NCI-H2081 treated with DMSO at 0.1 percent for 48 hours (cell line): ENCODE measurements at regions not wholly inside any gene's neighbourhood (a gene's known extent, or its start where the extent isn't known, plus 50 kb on each side); places are given as distances from the start of the nearest gene placed in this dataset.
A peak's percentile ranks its signal among the peaks of the same experiment; 100 is the strongest.
"Not testable (repeated sequence)": the region's sequence is repeated elsewhere in the genome, so short reads cannot be mapped to it uniquely, and the experiment has no call there.

Experiments used
- DNase-seq: peaks from one replicate; lab custom pipeline; 2025; lab: John Stamatoyannopoulos, UW

DNA sequence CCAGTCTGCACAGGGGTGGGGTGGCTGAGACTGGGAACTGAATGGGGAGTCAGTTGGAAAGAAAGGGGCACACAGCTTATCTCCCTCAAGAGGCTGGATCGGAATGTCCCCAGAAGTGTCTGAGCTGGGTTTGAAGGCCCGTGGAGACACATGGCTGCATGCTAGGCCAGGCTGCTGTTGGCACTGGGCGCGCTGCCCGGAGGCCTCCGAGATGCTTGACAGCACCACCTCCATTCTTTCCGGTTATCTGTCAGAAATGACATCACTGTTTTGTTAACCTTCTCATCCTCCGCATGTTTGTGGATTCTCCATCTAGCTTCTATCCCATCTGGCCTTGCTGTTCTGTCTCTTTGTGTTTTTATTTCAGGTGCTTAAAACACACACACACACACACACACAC lies 85.5 kb downstream of the APIP start:
- no peak for DNase-seq

DNA sequence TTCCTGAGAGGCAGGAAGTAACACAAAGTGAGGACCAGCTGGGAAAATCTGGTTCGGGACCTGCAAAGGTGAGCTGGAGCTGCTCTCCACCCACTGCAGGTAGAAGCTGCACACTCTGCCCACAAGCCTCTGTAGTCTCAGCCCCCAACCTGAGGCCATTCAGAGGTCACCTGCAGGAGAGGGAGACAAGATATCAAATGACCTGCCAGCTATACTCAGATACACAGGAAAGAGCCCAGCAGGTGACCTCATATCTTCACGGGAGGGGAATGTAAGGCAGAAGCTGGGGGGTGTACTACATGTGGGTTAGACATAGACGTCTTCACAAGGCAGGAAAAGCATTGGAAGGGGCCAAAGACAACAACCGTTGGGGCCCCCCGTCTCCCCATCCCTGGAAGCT lies 86.1 kb downstream of the APIP start:
- peak; percentile 5 for DNase-seq

DNA sequence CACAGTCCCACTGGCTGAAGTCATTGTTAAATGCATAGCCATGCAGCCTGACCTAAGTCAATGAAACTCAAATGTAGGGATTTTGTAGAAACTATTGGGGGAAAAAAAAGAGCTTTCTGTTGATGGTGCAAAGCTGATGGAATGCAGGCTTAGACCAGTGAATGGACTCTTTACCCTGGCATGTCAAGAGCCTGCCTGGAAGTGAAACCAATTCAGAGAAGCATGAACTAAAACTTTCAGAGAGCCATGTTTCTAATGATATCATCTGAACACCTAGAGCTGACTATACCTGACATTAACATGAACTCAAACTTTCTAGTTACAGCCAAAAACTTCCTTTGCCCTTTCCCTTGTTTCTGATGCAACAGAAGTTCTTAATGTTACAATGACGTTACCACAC lies 89.0 kb downstream of the APIP start:
- no peak for DNase-seq

DNA sequence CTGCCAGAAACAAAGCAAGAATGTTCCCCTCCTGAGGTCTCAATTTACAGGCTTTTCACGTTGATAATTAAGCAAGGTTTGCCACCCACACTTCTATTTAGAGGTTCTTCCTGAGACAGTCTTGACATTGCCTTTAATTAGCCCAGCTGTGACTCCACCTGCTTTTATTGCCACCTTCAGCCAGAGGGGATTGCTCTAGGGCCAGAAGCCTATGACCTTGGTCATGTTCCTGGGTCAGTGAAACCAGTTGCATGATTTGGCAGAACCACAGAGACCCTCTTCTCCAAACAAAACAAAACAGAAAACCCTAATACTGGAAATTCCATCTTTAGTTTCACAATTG lies 89.8 kb downstream of the APIP start:
- DNase-seq: no peak

DNA sequence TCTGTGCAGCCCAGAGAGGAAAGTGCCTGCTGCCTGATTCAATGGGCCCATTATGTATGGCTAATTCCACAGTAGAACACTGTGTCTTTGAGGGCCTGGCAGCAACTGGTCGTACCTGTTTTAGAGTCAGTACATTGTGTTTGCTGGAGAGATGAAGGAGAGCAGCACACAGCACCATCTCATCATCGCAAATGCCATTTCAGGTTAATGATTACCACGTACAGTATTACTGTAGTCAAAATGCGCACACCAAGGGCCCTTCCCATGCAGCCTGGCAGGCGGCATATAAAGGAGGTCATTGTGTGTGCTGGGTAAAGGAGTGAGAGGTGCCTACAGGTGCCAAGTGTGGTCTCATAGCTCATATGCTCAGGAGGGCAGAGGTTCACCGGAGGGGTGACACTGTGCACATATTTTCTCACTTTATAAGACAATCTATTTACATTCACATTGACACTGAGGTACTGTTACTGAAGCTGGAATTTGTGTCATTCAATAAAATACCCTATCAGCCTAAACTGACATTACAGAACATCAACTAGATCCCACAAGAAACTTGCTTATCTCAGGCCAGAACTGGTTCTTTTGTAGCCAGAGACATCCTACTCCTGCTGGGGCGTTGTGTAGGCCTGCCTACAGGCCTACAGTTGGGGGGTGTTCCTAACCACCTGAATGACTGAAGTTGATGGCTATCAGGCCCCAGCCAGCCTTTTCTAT lies 90.4 kb downstream of the APIP start:
- no peak for DNase-seq

DNA sequence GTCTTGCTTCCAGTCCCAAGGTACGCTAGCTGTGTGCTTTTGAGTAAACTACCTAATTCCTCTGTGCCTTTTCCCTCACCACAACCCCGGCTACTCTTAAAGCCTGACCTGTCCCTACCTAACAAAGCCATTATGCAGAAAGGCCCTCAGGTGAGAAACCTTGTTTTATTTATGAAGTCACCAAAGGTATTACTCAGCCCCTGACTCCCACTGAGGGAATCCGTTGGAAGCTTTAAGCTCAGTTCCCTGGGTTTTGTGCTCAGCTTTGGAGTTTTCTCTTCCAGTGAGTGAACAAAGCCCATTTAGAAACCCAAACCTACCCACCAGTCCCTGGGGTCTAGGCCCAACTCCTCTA lies 90.9 kb downstream of the APIP start:
- no peak for DNase-seq

DNA sequence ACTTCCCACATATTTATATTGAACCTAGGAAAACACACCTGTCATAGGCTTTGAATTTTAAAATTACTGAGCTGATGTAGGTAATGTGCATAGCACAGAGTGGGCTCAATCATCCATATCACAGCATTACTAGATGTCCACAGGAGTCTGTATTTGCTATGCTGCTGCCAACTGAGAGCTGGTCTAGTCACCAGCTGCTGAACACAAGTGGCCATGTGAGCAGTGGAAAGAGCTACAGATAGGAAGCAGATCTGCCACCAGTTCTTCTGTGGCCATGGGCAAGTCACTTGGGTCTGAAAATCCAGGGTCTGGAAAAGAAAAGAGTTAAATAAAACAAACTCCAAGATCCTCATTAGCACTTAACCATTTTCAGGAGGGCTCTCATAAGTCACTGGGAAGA lies 91.8 kb downstream of the APIP start:
- DNase-seq: no peak

DNA sequence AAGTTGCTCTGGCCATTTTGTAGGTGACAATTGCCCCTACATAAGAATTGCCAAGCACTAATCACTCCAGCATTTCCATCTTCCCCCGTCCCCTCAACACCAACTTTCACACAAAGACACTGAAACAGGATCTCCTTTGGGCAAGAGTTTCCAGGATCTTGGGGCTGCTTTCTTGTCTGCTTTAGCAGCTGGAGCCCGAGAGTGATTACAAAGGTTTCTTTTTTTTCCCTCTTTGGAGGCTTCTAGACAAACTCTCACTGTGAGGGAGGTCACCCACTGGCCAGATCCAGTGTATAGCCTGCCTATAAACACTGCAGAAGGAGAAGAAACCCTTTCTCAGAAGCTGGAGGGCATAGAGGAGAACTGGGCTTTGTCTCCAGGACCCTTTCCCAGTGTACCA lies 92.5 kb downstream of the APIP start:
- DNase-seq: no peak

DNA sequence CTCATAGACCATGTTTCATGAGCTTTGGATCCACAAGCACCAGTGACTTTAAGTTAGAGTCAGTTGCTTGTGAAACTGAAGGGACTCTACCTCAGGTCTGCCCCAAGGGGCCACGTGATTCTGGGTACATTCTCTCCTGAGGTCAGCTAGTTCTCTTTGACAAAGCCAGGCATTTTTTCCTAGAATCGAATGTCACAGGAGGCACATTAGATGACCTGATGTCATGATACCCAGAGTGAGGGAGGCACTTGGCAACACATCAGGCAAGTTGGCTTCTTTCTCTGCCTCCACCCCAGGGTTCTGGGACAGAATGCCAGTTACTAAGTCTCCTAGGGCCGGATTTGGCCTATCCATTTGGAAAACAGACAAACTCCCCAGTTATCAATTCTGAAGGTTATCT lies 93.0 kb downstream of the APIP start:
- no peak for DNase-seq

DNA sequence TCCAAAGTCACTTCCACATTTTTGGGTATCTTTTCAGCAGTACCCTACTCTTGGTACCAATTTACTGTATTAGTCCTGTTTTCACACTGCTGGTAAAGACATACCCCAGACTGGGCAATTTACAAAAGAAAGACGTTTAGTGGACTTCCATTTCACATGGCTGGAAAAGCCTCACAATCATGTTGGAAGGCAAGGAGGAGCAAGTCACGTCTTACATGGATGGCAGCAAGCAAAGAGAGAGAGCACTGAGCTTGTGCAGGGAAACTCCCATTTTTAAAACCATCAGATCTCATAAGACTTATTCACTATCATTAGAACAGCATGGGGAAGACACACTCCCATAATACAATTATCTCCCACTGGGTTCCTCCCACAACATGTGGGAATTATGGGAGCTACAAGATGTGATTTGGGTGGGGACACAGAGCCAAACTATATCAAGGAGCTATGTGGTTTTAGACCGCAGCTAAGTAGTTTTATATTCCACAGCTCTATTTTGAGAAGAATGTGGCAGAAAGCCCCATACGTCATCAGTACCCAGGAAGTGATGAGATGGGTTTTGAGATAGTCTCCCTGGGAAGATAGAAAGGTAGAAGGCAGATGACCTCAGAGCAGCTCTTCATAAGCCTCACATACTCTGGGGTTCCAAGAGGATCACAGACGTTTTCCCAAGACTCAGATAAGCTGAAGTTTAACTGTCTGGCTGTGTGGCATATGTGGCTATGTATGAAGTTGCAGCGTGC lies 96.3 kb downstream of the APIP start:
- no peak for DNase-seq

DNA sequence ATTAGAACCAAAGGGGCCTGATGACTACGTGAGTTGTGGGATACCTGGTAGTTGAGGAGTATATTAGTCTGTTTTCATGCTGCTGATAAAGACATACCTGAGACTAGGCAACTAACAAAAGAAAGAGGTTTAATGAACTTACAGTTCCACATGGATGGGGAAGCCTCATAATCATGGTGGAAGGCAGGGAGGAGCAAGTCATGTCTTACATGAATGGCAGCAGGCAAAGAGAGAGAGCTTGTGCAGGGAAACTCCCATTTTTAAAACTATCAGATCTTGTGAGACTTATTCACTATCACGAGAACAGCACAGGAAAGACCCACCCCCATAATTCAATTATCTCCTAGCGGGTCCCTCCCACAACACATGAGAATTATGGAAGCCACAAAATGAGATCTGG lies 98.4 kb downstream of the APIP start:
- not testable (repeated sequence) for DNase-seq

DNA sequence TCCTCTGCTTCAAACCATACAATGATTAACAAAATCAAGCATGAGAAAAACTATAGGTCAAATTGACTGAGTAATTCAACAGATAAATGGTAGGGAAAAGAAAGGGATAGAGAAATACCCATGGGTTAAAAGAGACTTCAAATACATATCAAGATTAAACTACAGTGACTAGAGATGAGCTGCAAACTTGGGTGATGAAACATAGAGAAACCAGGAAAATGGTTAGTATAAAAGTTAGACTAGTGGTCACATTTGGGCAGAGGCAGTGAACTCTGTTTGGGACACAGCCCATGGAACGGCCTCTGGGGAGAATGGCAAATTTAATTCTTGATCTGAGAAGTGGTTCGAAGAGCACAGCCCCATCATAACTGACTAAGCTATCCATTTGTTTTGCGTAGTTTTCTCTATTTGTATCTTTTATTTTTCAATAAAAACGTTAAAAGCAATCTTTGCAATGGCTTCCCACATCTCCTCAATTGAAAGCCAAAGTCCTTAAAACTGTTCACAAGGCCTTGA lies 99.4 kb downstream of the APIP start:
- DNase-seq: no peak

DNA sequence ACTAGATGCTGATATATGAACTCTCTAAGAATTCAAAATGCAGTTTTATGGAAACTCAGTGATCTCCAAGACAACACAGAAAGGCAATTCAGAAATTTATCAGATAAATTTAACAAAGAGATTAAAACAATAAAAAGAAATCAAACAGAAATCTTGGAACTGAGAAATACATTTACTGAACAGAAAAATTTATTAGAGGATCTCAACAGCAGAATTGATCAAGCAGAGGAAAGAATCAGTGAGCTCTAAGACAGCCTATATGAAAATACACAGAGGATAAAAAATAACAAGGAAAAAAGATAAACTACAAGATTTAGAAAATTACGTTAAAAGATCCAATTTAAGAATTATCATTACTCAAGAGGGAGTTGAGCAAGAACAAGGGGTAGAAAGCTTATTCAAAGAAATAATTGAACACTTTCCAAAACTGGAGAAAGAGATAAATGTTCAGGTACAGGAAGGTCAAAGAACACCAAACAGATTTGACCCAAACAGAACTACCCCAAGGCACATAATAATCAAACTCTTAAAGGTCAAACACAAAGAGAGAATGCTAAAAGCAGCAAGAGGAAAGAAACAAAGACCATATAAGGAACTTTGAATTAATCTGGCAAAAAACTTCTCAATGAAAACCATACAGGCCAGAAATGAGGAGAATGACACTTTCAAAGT lies 103.1 kb downstream of the APIP start:
- DNase-seq: no peak

DNA sequence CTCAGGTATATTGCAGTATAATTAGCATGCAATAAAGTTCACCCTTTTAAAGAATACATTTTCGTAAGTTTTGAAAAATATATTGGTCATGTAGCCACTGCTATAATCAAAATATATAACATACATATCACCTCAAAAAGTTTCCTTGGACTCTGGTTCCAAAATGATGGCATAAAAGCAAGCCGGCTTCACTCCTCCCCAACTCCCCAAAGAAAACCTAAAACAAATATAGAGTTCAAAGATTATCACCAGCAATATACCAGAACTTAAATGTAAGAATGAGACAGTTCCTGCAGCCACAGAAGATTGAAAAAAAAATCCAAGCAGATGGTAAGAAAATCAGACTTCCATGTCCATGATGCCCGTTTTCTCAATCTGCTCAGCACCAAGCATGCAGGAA lies 104.3 kb downstream of the APIP start:
- no peak for DNase-seq

DNA sequence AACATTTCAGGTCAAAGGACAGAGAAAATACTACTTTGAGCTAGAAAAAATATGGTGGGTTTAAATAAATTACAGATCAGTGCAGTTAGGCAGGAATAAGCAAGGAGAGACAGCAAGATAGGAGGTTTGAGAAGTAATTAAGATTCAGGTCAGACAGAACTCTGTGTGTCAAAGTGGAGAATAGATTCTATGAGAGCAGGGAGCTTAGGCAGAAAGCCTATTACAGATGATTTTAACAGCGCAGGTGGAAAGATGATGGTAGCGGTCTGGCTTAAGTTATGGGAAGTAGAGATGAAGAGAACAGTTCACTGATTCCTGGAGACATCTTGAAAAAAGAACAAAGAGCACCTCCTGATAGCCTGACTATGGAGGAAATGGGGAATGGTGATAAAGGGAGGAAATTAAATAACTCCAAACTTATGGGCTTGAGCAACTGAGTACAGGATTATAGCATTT lies 106.0 kb downstream of the APIP start:
- no peak for DNase-seq

DNA sequence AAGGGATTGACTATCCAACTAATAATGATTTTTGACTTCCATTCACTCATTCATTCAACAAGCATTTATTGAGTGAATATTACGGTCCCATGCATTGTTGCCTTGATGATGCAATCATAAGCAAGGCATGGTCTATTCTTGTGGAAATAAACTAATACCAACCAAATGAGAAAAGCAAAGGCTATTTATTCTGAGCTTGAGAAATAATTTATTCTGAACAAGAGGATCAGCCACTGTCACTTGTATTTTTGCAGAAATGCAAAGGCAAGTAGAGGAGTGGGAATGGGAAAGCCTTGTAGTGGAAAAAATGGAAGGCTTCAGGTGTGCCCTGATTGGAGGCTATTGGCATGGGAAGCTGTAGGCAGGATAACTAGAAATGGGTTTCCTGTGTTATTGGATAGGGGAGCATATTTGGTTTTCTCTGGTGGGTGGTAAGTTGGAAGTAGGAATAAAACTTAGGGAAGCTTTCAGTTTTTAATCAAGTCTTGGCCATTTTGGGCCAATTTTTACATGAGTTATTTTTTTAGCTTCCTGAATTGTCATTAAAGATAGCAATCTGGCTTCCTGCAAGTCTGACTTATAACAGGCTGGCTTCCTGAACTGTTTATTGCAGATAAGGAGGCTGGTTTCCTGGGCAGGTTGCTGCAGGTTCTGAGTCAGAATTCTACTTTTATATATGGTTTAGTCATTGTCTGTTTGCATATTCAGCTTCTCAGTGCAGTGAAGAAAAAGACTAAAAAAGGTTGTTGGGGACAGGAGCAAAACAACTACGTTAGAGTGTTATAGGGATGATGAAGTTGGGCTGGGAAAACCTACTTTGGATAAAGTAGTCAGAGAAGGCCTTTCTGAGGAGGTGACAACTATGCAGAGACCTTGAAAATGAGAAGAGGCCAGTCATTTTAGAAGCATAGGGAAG lies 106.7 kb downstream of the APIP start:
- DNase-seq: no peak

DNA sequence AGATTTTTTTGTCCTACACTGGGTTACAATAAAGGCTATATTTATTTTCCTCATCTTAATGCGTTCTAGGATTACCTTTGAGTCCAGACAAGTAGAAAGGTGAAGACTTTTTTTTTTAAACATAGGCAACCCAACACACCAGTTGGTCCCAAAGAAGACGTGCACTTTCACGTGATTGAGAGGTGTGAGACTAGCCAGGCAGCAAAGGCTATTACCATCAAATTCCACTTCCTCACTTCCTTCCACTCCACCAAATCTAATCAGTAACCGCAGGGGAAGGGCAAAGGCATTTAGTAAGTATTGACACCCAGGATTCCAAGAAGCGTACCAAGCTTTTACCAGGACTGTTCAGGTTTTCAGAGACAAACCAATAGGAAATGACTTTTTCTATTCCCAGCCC lies 109.3 kb downstream of the APIP start:
- no peak for DNase-seq

DNA sequence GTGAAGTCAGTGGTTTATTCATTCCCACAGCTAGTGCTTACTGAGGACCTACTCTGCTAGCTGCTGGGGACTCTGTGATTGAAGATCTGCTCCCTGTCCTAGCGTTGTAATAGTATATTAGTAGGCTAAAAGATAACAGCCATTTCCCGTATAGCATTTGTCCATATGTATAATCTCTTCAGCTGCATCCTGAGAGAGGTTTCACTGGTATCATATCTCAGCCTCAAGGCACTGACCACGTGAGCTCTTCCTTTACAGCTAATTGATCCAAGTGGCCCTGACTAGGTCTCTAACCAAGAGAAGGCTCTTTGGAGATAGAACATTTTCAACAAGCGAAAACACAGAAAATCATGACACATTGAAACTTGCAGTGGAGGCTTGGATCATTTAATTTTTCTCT lies 110.2 kb downstream of the APIP start:
- DNase-seq: no peak

DNA sequence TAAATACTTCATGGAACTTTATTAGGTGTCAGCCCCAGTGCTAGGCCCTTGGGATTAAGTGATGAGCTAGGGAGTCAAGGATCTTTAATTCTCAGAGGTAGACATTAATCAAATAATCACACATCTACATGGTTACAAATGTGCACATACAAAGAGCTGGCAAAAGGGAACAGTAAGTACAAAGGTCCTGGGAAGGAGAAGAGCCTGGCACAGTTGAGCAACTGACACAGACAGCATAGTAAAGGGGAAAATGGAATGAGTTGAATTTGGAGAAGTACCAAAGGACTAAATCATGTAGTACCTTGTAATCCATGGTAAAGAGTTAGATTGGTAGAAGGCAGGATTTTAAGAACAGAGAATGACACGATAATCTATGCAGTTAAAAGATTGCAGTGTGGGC lies 116.3 kb downstream of the APIP start:
- no peak for DNase-seq

DNA sequence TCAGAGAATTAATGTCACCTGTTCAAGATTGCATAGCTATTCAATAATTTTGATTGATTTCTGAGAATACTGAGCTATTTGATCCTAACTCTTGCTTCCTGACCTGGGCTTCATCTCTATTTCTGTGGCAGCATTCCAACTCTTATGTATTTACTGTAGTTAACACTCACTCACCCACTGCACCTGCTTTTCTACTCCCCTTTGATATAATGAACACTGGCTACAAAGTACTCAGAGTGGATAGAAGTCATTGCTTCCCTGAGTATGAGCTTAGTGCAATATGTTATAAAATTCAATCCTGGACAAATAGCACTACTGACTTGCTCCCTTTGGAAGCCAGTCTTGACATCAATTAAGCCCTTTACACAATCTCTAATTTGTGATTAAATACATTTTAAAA lies 117.2 kb downstream of the APIP start:
- DNase-seq: no peak

DNA sequence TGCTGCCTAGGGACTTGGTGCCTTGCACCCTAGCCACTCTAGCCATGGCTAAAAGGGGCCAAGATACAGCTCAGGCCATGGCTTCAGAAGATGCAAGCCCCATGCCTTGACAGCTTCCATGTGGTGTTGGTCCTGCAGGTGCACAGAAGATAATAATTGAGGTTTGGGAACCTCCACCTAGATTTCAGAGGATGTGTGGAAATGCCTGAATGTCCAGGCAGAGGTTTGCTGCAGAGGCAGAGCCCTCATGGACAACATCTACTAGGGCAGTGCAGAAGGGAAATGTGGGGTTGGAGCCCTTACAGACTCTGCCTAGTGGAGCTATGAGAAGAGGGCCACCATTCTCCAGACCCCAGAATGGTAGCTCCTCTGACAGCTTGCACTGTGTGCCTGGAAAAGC lies 118.7 kb downstream of the APIP start:
- DNase-seq: not testable (repeated sequence)

DNA sequence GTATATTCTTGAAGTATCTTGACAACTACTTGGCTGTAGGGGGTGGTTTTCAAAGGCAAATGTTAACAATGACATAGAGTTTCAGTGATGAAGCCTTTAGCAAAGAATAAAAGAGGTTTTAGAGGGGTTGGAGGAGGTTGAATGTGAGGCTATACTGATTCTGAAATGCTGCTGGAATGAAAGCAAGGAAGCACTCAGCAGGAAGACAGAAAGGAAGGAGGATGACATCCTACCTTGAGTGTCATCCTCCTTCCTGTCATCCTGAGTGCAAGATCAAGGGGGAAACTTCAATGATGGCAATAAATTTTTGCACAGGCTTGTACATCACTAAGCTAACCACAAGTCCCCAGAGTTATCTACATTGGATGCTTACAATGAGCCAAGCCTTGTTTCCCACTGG lies 120.5 kb downstream of the APIP start:
- DNase-seq: no peak
